OCI-LY7 (cell line): ENCODE measurements at regions not wholly inside any gene's neighbourhood (a gene's known extent, or its start where the extent isn't known, plus 50 kb on each side); places are given as distances from the start of the nearest gene placed in this dataset.

Source experiments
- BruUV-seq: library from RNA; stranded (reverse); fragments of 400-500 nt; replicated peaks from 2 replicates; lab custom pipeline; 2021; lab: Mats Ljungman, UMichigan
- CTCF ChIA-PET: fragments of 300-600 bp; sonication (Branson Sonifier 250); formaldehyde crosslinking; loops from one replicate; lab custom pipeline; 2022; ENCODE audit warnings: antibody characterized with exemption; ENCODE audit not compliant: unreplicated experiment; lab: Charles Lee
- POLR2A ChIA-PET: fragments of 300-600 bp; sonication (Branson Sonifier 250); formaldehyde crosslinking; loops from one replicate; lab custom pipeline; 2022; ENCODE audit warnings: antibody characterized with exemption; lab: Charles Lee
- DNase-seq: peaks from one replicate; pipeline ENCODE4 v3.0.0-alpha.2; 2015; ENCODE audit warnings: low spot score
- H2AFZ ChIP-seq: fragments of 200-600 bp; sonication (generic), shearing (Covaris generic); 2 replicates; pipeline ENCODE4 v1.6.1; 2014; ENCODE audit warnings: mild to moderate bottlenecking, antibody characterized with exemption, low read length, moderate library complexity
- H3K27ac ChIP-seq: fragments of 200-600 bp; sonication (generic); 2 replicates; pipeline ENCODE4 v1.5.1; 2014; ENCODE audit warnings: mixed run types, low read depth, mild to moderate bottlenecking, moderate library complexity, low read length, inconsistent platforms; ENCODE audit not compliant: poor library complexity, severe bottlenecking
- H3K36me3 ChIP-seq: fragments of 200-600 bp; sonication (generic); 2 replicates; pipeline ENCODE4 v1.6.1; 2014; ENCODE audit warnings: mild to moderate bottlenecking, antibody characterized with exemption, low read length, moderate library complexity, mixed read lengths; ENCODE audit not compliant: insufficient read depth
- H3K4me1 ChIP-seq: fragments of 200-600 bp; sonication (generic); 2 replicates; pipeline ENCODE4 v1.5.1; 2014; ENCODE audit warnings: mild to moderate bottlenecking, low read length; ENCODE audit not compliant: insufficient read depth, poor library complexity, severe bottlenecking
- H3K4me2 ChIP-seq: fragments of 200-600 bp; sonication (generic); 2 replicates; pipeline ENCODE4 v1.6.1; 2014; ENCODE audit warnings: mild to moderate bottlenecking, low read length
- H3K4me3 ChIP-seq: fragments of 200-600 bp; sonication (generic); 2 replicates; pipeline ENCODE4 v1.5.1; 2014; ENCODE audit warnings: mild to moderate bottlenecking, low read depth, low read length; ENCODE audit not compliant: poor library complexity, severe bottlenecking
- H3K79me2 ChIP-seq: fragments of 200-600 bp; sonication (generic); 2 replicates; pipeline ENCODE4 v1.6.1; 2016; ENCODE audit warnings: low read depth, mild to moderate bottlenecking, low read length, moderate library complexity, mixed read lengths; ENCODE audit not compliant: insufficient read depth
- H3K9me2 ChIP-seq: fragments of 200-600 bp; sonication (generic); 2 replicates; pipeline ENCODE4 v1.6.1; 2016; ENCODE audit warnings: mild to moderate bottlenecking, low read length, mixed read lengths; ENCODE audit not compliant: insufficient read depth
- H3K9me3 ChIP-seq: fragments of 200-600 bp; sonication (generic); 2 replicates; pipeline ENCODE4 v1.6.1; 2014; ENCODE audit warnings: mild to moderate bottlenecking, mixed run types, low read length, mixed read lengths
- H4K20me1 ChIP-seq: fragments of 200-600 bp; sonication (generic); 2 replicates; pipeline ENCODE4 v1.6.1; 2014; ENCODE audit warnings: mild to moderate bottlenecking, antibody characterized with exemption, low read length, moderate library complexity, mixed read lengths; ENCODE audit not compliant: insufficient read depth
- CTCF ChIP-seq: fragments of 200-600 bp; sonication (generic); conservative IDR thresholded peaks from 2 replicates; pipeline ENCODE4 v1.5.1; 2014; ENCODE audit warnings: mild to moderate bottlenecking, antibody characterized with exemption, low read length, moderate library complexity, mixed read lengths
- EZH2phosphoT487 ChIP-seq: fragments of 200-600 bp; sonication (generic); IDR thresholded peaks from 2 replicates; pipeline ENCODE4 v1.6.1; 2018; ENCODE audit warnings: low read depth, borderline replicate concordance, mild to moderate bottlenecking, mixed run types, antibody characterized with exemption, low read length, moderate library complexity, mixed read lengths
- intact Hi-C: fragments of 100-400 bp; cut with micrococcal nuclease; formaldehyde crosslinking; loops from one replicate; pipeline ENCODE4 v1.10.0; 2022; ENCODE audit not compliant: unreplicated experiment

- Histone ChIP-seq H4K20me1 (no peaks in the 10 kb centered on the region), H3K9me3 (no peaks in the 10 kb centered on the region), H3K4me2 (no peak overlapping the region), H3K79me2 (no peaks in the 10 kb centered on the region), H3K27ac (no peak overlapping the region), H3K9me2 (no peaks in the 10 kb centered on the region), H3K4me3 (no peak overlapping the region), H2AFZ (no peak overlapping the region), H3K36me3 (no peaks in the 10 kb centered on the region), H3K4me1 (no peaks in the 10 kb centered on the region)
- ChIA-PET CTCF (no interaction called here), POLR2A (no interaction called here)
- intact Hi-C loops, result loop anchor here (5.0 to 10.0 kb wide), 2 partner anchors 93 to 624 kb away; no protein-coding TSS in a partner anchor
- peak; percentile 86 for TF ChIP-seq CTCF
- TF ChIP-seq EZH2phosphoT487, result no peak
- DNase-seq, result peak; percentile 35
- BruUV-seq, result no TSS peak
Observed at GRCh38 chr15:94670438-94671034, 439.2 kb downstream of the MCTP2 start.

GRCh38 chr15:94671858-94672532 is 440.6 kb downstream of the MCTP2 start:
- Histone ChIP-seq H3K9me2 (no peaks in the 10 kb centered on the region), H3K4me2 (no peak overlapping the region), H3K27ac (no peak overlapping the region), H4K20me1 (no peaks in the 10 kb centered on the region), H2AFZ (no peak overlapping the region), H3K4me1 (no peaks in the 10 kb centered on the region), H3K9me3 (no peaks in the 10 kb centered on the region), H3K4me3 (no peak overlapping the region), H3K79me2 (no peaks in the 10 kb centered on the region), H3K36me3 (no peaks in the 10 kb centered on the region)
- BruUV-seq, result no TSS peak
- ChIA-PET POLR2A (interaction anchor here (0.6 kb wide), 2 partner anchors 26 to 216 kb away, joined by 3 to 4 read pairs; no protein-coding TSS in a partner anchor), CTCF (no interaction called here)
- DNase-seq, result no peak
- TF ChIP-seq EZH2phosphoT487, result no peak
- no peak for TF ChIP-seq CTCF
- intact Hi-C loops, result loop anchor here (5.0 to 10.0 kb wide), 2 partner anchors 95 to 623 kb away; no protein-coding TSS in a partner anchor

GRCh38 chr15:94673801-94674200 is 442.4 kb downstream of the MCTP2 start:
- Histone ChIP-seq H4K20me1 (no peaks in the 10 kb centered on the region), H3K27ac (no peak overlapping the region), H3K36me3 (no peaks in the 10 kb centered on the region), H3K79me2 (no peaks in the 10 kb centered on the region), H2AFZ (no peak overlapping the region), H3K4me1 (no peaks in the 10 kb centered on the region), H3K9me3 (no peaks in the 10 kb centered on the region), H3K9me2 (no peaks in the 10 kb centered on the region), H3K4me2 (no peak overlapping the region), H3K4me3 (no peak overlapping the region)
- POLR2A ChIA-PET, result no interaction called here
- CTCF ChIA-PET, result no interaction called here
- intact Hi-C loops, result loop anchor here (5.0 to 10.0 kb wide), 2 partner anchors 96 to 621 kb away; no protein-coding TSS in a partner anchor
- DNase-seq, result no peak
- BruUV-seq, result no TSS peak
- TF ChIP-seq EZH2phosphoT487, result no peak
- no peak for TF ChIP-seq CTCF
